ENCODE measurements at regions not wholly inside any gene's neighbourhood (a gene's known extent, or its start where the extent isn't known, plus 50 kb on each side); places are given as distances from the start of the nearest gene placed in this dataset.
"Not testable (repeated sequence)": the region's sequence is repeated elsewhere in the genome, so short reads cannot be mapped to it uniquely, and the experiment has no call there.

- no peak overlapping the region for H3K4me3 ChIP-seq
- H3K4me1 ChIP-seq: no peaks in the 10 kb centered on the region
- 25 to 59% (median 50%) methylated on average over 2 of the region's 2 CpGs for WGBS, 5 donors
- no peaks in the 10 kb centered on the region for H3K36me3 ChIP-seq
- H3K27ac ChIP-seq: no peak overlapping the region
- intact Hi-C loops (cut with DNase I; ENCODE audit: low total_unique reads): no loop called here
- no peaks in the 10 kb centered on the region for H3K27me3 ChIP-seq
- TF ChIP-seq POLR2AphosphoS5 (IDR thresholded peaks at IDR 0.05) (no peak), POLR2A (IDR thresholded peaks at IDR 0.05) (no peak), CTCF (IDR thresholded peaks at IDR 0.05) (no peak), EP300 (IDR thresholded peaks at IDR 0.05) (no peak)
- peaks cover 0 to 11% (median 0%) of the 10 kb centered on the region in 4 donors for H3K9me3 ChIP-seq
- DNase-seq: peak in 1 of 2 donors; percentile 5
Measured at GRCh38 chr5:118076490-118076889, 911.9 kb downstream of the DTWD2 start.

- intact Hi-C loops (cut with DNase I; ENCODE audit: low total_unique reads): no loop called here
- no peaks in the 10 kb centered on the region for H3K27me3 ChIP-seq
- no peak overlapping the region for H3K4me3 ChIP-seq
- 68 to 84% (median 73%) methylated on average over 2 of the region's 2 CpGs for WGBS, 5 donors
- DNase-seq: no peak
- no peaks in the 10 kb centered on the region for H3K36me3 ChIP-seq
- TF ChIP-seq POLR2A (IDR thresholded peaks at IDR 0.05) (no peak), CTCF (IDR thresholded peaks at IDR 0.05) (no peak), POLR2AphosphoS5 (IDR thresholded peaks at IDR 0.05) (no peak), EP300 (IDR thresholded peaks at IDR 0.05) (no peak)
- no peak overlapping the region for H3K27ac ChIP-seq
- H3K4me1 ChIP-seq: no peaks in the 10 kb centered on the region
- no peaks in the 10 kb centered on the region for H3K9me3 ChIP-seq
Measured at GRCh38 chr5:118070041-118070440, 918.3 kb downstream of the DTWD2 start.

- Histone ChIP-seq H3K36me3 (no peaks in the 10 kb centered on the region), H3K27ac (no peak overlapping the region), H3K4me3 (no peak overlapping the region), H3K4me1 (no peaks in the 10 kb centered on the region), H3K9me3 (no peaks in the 10 kb centered on the region), H3K27me3 (no peaks in the 10 kb centered on the region)
- TF ChIP-seq POLR2AphosphoS5 (IDR thresholded peaks at IDR 0.05): no peak
- DNase-seq: no peak
- intact Hi-C loops (cut with DNase I; ENCODE audit: low total_unique reads): no loop called here
Measured at GRCh38 chr5:118069452-118069851, 918.9 kb downstream of the DTWD2 start.

- DNase-seq: peak in 1 of 2 donors; percentile 6
- no peak for TF ChIP-seq EP300 (IDR thresholded peaks at IDR 0.05)
- no peak for TF ChIP-seq CTCF (IDR thresholded peaks at IDR 0.05)
- Histone ChIP-seq H3K4me3 (no peak overlapping the region), H3K36me3 (no peaks in the 10 kb centered on the region), H3K27me3 (no peaks in the 10 kb centered on the region), H3K27ac (no peak overlapping the region), H3K9me3 (no peaks in the 10 kb centered on the region), H3K4me1 (no peaks in the 10 kb centered on the region)
- intact Hi-C loops (cut with DNase I; ENCODE audit: low total_unique reads): no loop called here
Measured at GRCh38 chr5:118068886-118069285, 919.5 kb downstream of the DTWD2 start.

GRCh38 chr5:118063836-118064235 lies 924.5 kb downstream of the DTWD2 start:
- H3K27ac ChIP-seq; intact Hi-C loops (cut with DNase I; ENCODE audit: low total_unique reads); H3K4me3 ChIP-seq; H3K27me3 ChIP-seq; H3K36me3 ChIP-seq; H3K9me3 ChIP-seq; DNase-seq; H3K4me1 ChIP-seq: not testable (repeated sequence)

- no peaks in the 10 kb centered on the region for H3K4me1 ChIP-seq
- 67 to 79% (median 73%) methylated on average over 2 of the region's 2 CpGs for WGBS, 5 donors
- H3K9me3 ChIP-seq: no peaks in the 10 kb centered on the region
- TF ChIP-seq POLR2AphosphoS5 (IDR thresholded peaks at IDR 0.05) (no peak), CTCF (IDR thresholded peaks at IDR 0.05) (no peak), POLR2A (IDR thresholded peaks at IDR 0.05) (no peak), EP300 (IDR thresholded peaks at IDR 0.05) (no peak)
- H3K27ac ChIP-seq: no peak overlapping the region
- H3K4me3 ChIP-seq: no peak overlapping the region
- intact Hi-C loops (cut with DNase I; ENCODE audit: low total_unique reads): no loop called here
- H3K36me3 ChIP-seq: no peaks in the 10 kb centered on the region
- no peak for DNase-seq
- H3K27me3 ChIP-seq: no peaks in the 10 kb centered on the region
Measured at GRCh38 chr5:118060833-118061232, 927.5 kb downstream of the DTWD2 start.
